Glomerular visceral epithelial cell (primary cell): ENCODE measurements at regions not wholly inside any gene's neighbourhood (a gene's known extent, or its start where the extent isn't known, plus 50 kb on each side); places are given as distances from the start of the nearest gene placed in this dataset.
"Not testable (repeated sequence)": the region's sequence is repeated elsewhere in the genome, so short reads cannot be mapped to it uniquely, and the experiment has no call there.

Experiments
- DNase-seq: peaks from one replicate; pipeline ENCODE4 v3.0.0-alpha.2; 2016; ENCODE audit errors: extremely low spot score

GRCh38 chr4:189504220-189504619 lies 436.5 kb upstream of the FRG1 start:
- no peak for DNase-seq

- DNase-seq: no peak
Observed at GRCh38 chr4:189505380-189505779, 435.3 kb upstream of the FRG1 start.

GRCh38 chr4:189506080-189506479 lies 434.6 kb upstream of the FRG1 start:
- DNase-seq: no peak

GRCh38 chr4:189507060-189507459 lies 433.6 kb upstream of the FRG1 start:
- DNase-seq: no peak

GRCh38 chr4:189510601-189511000 lies 430.1 kb upstream of the FRG1 start:
- DNase-seq: no peak

- DNase-seq: no peak
Observed at GRCh38 chr4:189511581-189511980, 429.1 kb upstream of the FRG1 start.

GRCh38 chr4:189513421-189513820 lies 427.3 kb upstream of the FRG1 start:
- DNase-seq: no peak

- DNase-seq: no peak
Observed at GRCh38 chr4:189514209-189514608, 426.5 kb upstream of the FRG1 start.

- no peak for DNase-seq
Observed at GRCh38 chr4:189516902-189517301, 423.8 kb upstream of the FRG1 start.

- DNase-seq: no peak
Observed at GRCh38 chr4:189519186-189519585, 421.5 kb upstream of the FRG1 start.

- no peak for DNase-seq
Observed at GRCh38 chr4:189525304-189525703, 415.4 kb upstream of the FRG1 start.

- DNase-seq: no peak
Observed at GRCh38 chr4:189530848-189531247, 409.8 kb upstream of the FRG1 start.

GRCh38 chr4:189533603-189534002 lies 407.1 kb upstream of the FRG1 start:
- no peak for DNase-seq

GRCh38 chr4:189547559-189547958 lies 393.1 kb upstream of the FRG1 start:
- DNase-seq: no peak

GRCh38 chr4:189548484-189549125 lies 392.1 kb upstream of the FRG1 start:
- DNase-seq: no peak

GRCh38 chr4:189551931-189552670 lies 388.6 kb upstream of the FRG1 start:
- DNase-seq: not testable (repeated sequence)

- not testable (repeated sequence) for DNase-seq
Observed at GRCh38 chr4:189560605-189561004, 380.1 kb upstream of the FRG1 start.

- DNase-seq: not testable (repeated sequence)
Observed at GRCh38 chr4:189563751-189564150, 376.9 kb upstream of the FRG1 start.

- not testable (repeated sequence) for DNase-seq
Observed at GRCh38 chr4:189566271-189566670, 374.4 kb upstream of the FRG1 start.

- not testable (repeated sequence) for DNase-seq
Observed at GRCh38 chr4:189566900-189567299, 373.8 kb upstream of the FRG1 start.

GRCh38 chr4:189579645-189580044 lies 361.0 kb upstream of the FRG1 start:
- not testable (repeated sequence) for DNase-seq

- DNase-seq: not testable (repeated sequence)
Observed at GRCh38 chr4:189586908-189587632, 353.6 kb upstream of the FRG1 start.

GRCh38 chr4:189589201-189589600 lies 351.5 kb upstream of the FRG1 start:
- not testable (repeated sequence) for DNase-seq
